Suprapubic skin (tissue), 4 donors: ENCODE measurements at regions not wholly inside any gene's neighbourhood (a gene's known extent, or its start where the extent isn't known, plus 50 kb on each side); places are given as distances from the start of the nearest gene placed in this dataset.

ENCODE experiments used
- DNase-seq, 2 donors: peaks; one replicate each; pipeline ENCODE4 v3.0.0-alpha.2; 2019; ENCODE audit warnings: low spot score in 2 of 2
- H3K27ac ChIP-seq: fragments of 200-600 bp; sonication (generic); one replicate; pipeline ENCODE4 v1.5.1; 2019
- H3K27me3 ChIP-seq: fragments of 200-600 bp; sonication (generic); one replicate; pipeline ENCODE4 v1.5.1; 2019
- H3K36me3 ChIP-seq: fragments of 200-600 bp; sonication (generic); one replicate; pipeline ENCODE4 v1.5.1; 2019
- H3K4me1 ChIP-seq: fragments of 200-600 bp; sonication (generic); one replicate; pipeline ENCODE4 v1.5.1; 2019
- H3K4me3 ChIP-seq: fragments of 200-600 bp; sonication (generic); one replicate; pipeline ENCODE4 v1.5.1; 2019; ENCODE audit warnings: mild to moderate bottlenecking
- H3K9me3 ChIP-seq: fragments of 200-600 bp; sonication (generic); one replicate; pipeline ENCODE4 v1.5.1; 2019
- CTCF ChIP-seq, 2 donors: fragments of 200-600 bp in 1 of 2; fragments of 450-650 bp in 1 of 2; sonication (generic) in 1 of 2; IDR thresholded peaks; one replicate each; pipeline ENCODE4 v1.5.1; 2016 to 2019; ENCODE audit warnings: antibody characterized with exemption in 2 of 2, mild to moderate bottlenecking in 1 of 2, moderate library complexity in 1 of 2
- EP300 ChIP-seq: sonication (generic); formaldehyde crosslinking; IDR thresholded peaks from one replicate; pipeline ENCODE4 v1.6.1; 2017; ENCODE audit warnings: antibody characterized with exemption
- POLR2A ChIP-seq, 2 donors: fragments of 450-650 bp; IDR thresholded peaks; one replicate each; pipeline ENCODE4 v1.6.1; 2017; ENCODE audit warnings: antibody characterized with exemption in 2 of 2, mild to moderate bottlenecking in 2 of 2, moderate library complexity in 2 of 2
- POLR2AphosphoS5 ChIP-seq, 3 donors: sonication (generic); formaldehyde crosslinking; IDR thresholded peaks; one replicate each; pipeline ENCODE4 v1.6.1; 2017; ENCODE audit warnings: antibody characterized with exemption in 3 of 3
- WGBS: methylation state at CpG from one replicate; pipeline ENCODE4 v1.1.5; 2018; 5-methylcytosine and 5-hydroxymethylcytosine counted together

- Histone ChIP-seq H3K27ac (no peak overlapping the region), H3K4me1 (no peaks in the 10 kb centered on the region), H3K36me3 (no peaks in the 10 kb centered on the region), H3K9me3 (no peaks in the 10 kb centered on the region), H3K27me3 (peaks cover 4% of the 10 kb centered on the region), H3K4me3 (no peak overlapping the region)
- DNase-seq: no peak
- 85% methylated on average over 12 of the region's 12 CpGs for WGBS
- no peak for TF ChIP-seq POLR2A (IDR thresholded peaks at IDR 0.05)
- TF ChIP-seq CTCF (IDR thresholded peaks at IDR 0.05): no peak
- no peak for TF ChIP-seq EP300
These were observed 447.3 kb downstream of the HS3ST3B1 start for GRCh38 chr17:14748036-14748710.

- no peak for DNase-seq
- WGBS: 64% methylated on average over 5 of the region's 5 CpGs
- Histone ChIP-seq H3K36me3 (no peaks in the 10 kb centered on the region), H3K27me3 (peaks cover 4% of the 10 kb centered on the region), H3K4me1 (no peaks in the 10 kb centered on the region), H3K9me3 (no peaks in the 10 kb centered on the region), H3K4me3 (no peak overlapping the region), H3K27ac (no peak overlapping the region)
- TF ChIP-seq EP300: no peak
- no peak for TF ChIP-seq CTCF (IDR thresholded peaks at IDR 0.05)
- no peak for TF ChIP-seq POLR2AphosphoS5 (IDR thresholded peaks at IDR 0.05)
- no peak for TF ChIP-seq POLR2A (IDR thresholded peaks at IDR 0.05)
These were observed 446.7 kb downstream of the HS3ST3B1 start for GRCh38 chr17:14747603-14747950.

- H3K4me3 ChIP-seq: no peak overlapping the region
- TF ChIP-seq EP300: no peak
- TF ChIP-seq POLR2A (IDR thresholded peaks at IDR 0.05): no peak
- TF ChIP-seq POLR2AphosphoS5 (IDR thresholded peaks at IDR 0.05): no peak
- TF ChIP-seq CTCF (IDR thresholded peaks at IDR 0.05): no peak
- no peaks in the 10 kb centered on the region for H3K4me1 ChIP-seq
- H3K9me3 ChIP-seq: no peaks in the 10 kb centered on the region
- no peak overlapping the region for H3K27ac ChIP-seq
- H3K36me3 ChIP-seq: no peaks in the 10 kb centered on the region
- WGBS: 71% methylated on average over 8 of the region's 8 CpGs
- H3K27me3 ChIP-seq: peaks cover 4% of the 10 kb centered on the region
- DNase-seq: no peak
These were observed 446.1 kb downstream of the HS3ST3B1 start for GRCh38 chr17:14746822-14747602.

- no peak for DNase-seq
These were observed 444.7 kb downstream of the HS3ST3B1 start for GRCh38 chr17:14745541-14745940.

More at GRCh38 chr17:14745541-14745940, 444.7 kb downstream of the HS3ST3B1 start:
- Histone ChIP-seq H3K4me3 (no peak overlapping the region), H3K9me3 (no peaks in the 10 kb centered on the region), H3K27me3 (no peaks in the 10 kb centered on the region), H3K27ac (no peak overlapping the region), H3K4me1 (no peaks in the 10 kb centered on the region), H3K36me3 (no peaks in the 10 kb centered on the region)
- TF ChIP-seq POLR2A (IDR thresholded peaks at IDR 0.05): no peak
- TF ChIP-seq CTCF (IDR thresholded peaks at IDR 0.05): no peak
- no peak for TF ChIP-seq POLR2AphosphoS5 (IDR thresholded peaks at IDR 0.05)
- no peak for TF ChIP-seq EP300
- 83% methylated on average over 1 of the region's 1 CpG for WGBS
